ENCODE measurements at regions not wholly inside any gene's neighbourhood (a gene's known extent, or its start where the extent isn't known, plus 50 kb on each side); places are given as distances from the start of the nearest gene placed in this dataset.

GRCh38 chr2:150792780-150793300 is 305.4 kb upstream of the RND3 start:
- TF ChIP-seq GATA2 (IDR thresholded peaks at IDR 0.05; ENCODE audit: insufficient read depth, insufficient read length, low read depth, low read length), result no peak
- H3K4me1 ChIP-seq (ENCODE audit: control insufficient read depth, extremely low read depth, insufficient read depth, low read length), result no peaks in the 10 kb centered on the region
- no peak overlapping the region for H3K4me3 ChIP-seq (replicated peaks in 1 of 3; ENCODE audit: insufficient read depth in 1 of 3, low read depth in 1 of 3, low read length in 3 of 3)
- no TSS peak for BruUV-seq (replicated peaks)
- DNase-seq (ENCODE audit: low read depth, low spot score) (no peak), FAIRE-seq (no peak)
- no peaks in the 10 kb centered on the region for H3K9me1 ChIP-seq (replicated peaks; ENCODE audit: control insufficient read depth, extremely low read depth, insufficient read depth, low read length)
- H3K4me2 ChIP-seq (ENCODE audit: insufficient read depth, low read length), result no peak overlapping the region
- intact Hi-C loops (cut with micrococcal nuclease) (no loop called here), dilution Hi-C loops (cut with MboI; ENCODE audit: extremely low pct_ligation_motif_present, low sequenced_read_pairs) (no loop called here)
- H4K20me1 ChIP-seq (replicated peaks; ENCODE audit: control insufficient read depth, extremely low read depth, insufficient read depth, low read length), result no peaks in the 10 kb centered on the region
- no peak overlapping the region for H3K27ac ChIP-seq (ENCODE audit: insufficient read depth, low read depth, low read length)
- CTCF ChIA-PET, result no interaction called here
- POLR2A ChIA-PET, result no interaction called here
- H3K36me3 ChIP-seq (ENCODE audit: control insufficient read depth in 2 of 2, extremely low read depth in 1 of 2, insufficient read depth in 2 of 2, low read length in 2 of 2), result no peaks in the 10 kb centered on the region
- H2AFZ ChIP-seq (ENCODE audit: low read depth, low read length), result no peak overlapping the region
- H3K9me3 ChIP-seq (replicated peaks; ENCODE audit: control insufficient read depth, insufficient read depth, low read length), result no peaks in the 10 kb centered on the region
- no peaks in the 10 kb centered on the region for H3K27me3 ChIP-seq (ENCODE audit: control insufficient read depth in 2 of 2, insufficient read depth in 2 of 2, low read length in 2 of 2)
- no peak overlapping the region for H3K9ac ChIP-seq (replicated peaks; ENCODE audit: extremely low read depth, insufficient read depth, low read length)
- no peaks in the 10 kb centered on the region for H3K79me2 ChIP-seq (ENCODE audit: control insufficient read depth, insufficient read depth, low read length)

- dilution Hi-C loops (cut with MboI; ENCODE audit: extremely low pct_ligation_motif_present, low sequenced_read_pairs), result no loop called here
These were observed 304.1 kb upstream of the RND3 start for GRCh38 chr2:150791567-150791966.

More at GRCh38 chr2:150791567-150791966, 304.1 kb upstream of the RND3 start:
- no peak overlapping the region for H2AFZ ChIP-seq (ENCODE audit: low read depth, low read length)
- ChIA-PET POLR2A (no interaction called here), CTCF (no interaction called here)
- H3K27ac ChIP-seq (ENCODE audit: insufficient read depth, low read depth, low read length), result no peak overlapping the region
- FAIRE-seq (no peak), DNase-seq (ENCODE audit: low read depth, low spot score) (no peak)
- no peaks in the 10 kb centered on the region for H4K20me1 ChIP-seq (replicated peaks; ENCODE audit: control insufficient read depth, extremely low read depth, insufficient read depth, low read length)
- no peaks in the 10 kb centered on the region for H3K4me1 ChIP-seq (ENCODE audit: control insufficient read depth, extremely low read depth, insufficient read depth, low read length)
- no peak overlapping the region for H3K4me3 ChIP-seq (replicated peaks in 1 of 3; ENCODE audit: insufficient read depth in 1 of 3, low read depth in 1 of 3, low read length in 3 of 3)
- H3K9me1 ChIP-seq (replicated peaks; ENCODE audit: control insufficient read depth, extremely low read depth, insufficient read depth, low read length), result no peaks in the 10 kb centered on the region
- no peaks in the 10 kb centered on the region for H3K9me3 ChIP-seq (replicated peaks; ENCODE audit: control insufficient read depth, insufficient read depth, low read length)
- BruUV-seq (replicated peaks), result no TSS peak
- no peaks in the 10 kb centered on the region for H3K36me3 ChIP-seq (ENCODE audit: control insufficient read depth in 2 of 2, extremely low read depth in 1 of 2, insufficient read depth in 2 of 2, low read length in 2 of 2)
- TF ChIP-seq EZH2 (IDR thresholded peaks at IDR 0.05; ENCODE audit: borderline replicate concordance, low read depth, low read length, severe bottlenecking), result no peak
- TF ChIP-seq CTCF (IDR thresholded peaks at IDR 0.05; ENCODE audit: extremely low read depth in 1 of 2, insufficient read depth in 1 of 2, low read depth in 1 of 2, low read length in 2 of 2), result no peak
- TF ChIP-seq POLR2AphosphoS5 (IDR thresholded peaks at IDR 0.05; ENCODE audit: insufficient read depth, low read depth, low read length), result no peak
- no peak for TF ChIP-seq GATA2 (IDR thresholded peaks at IDR 0.05; ENCODE audit: insufficient read depth, insufficient read length, low read depth, low read length)
- TF ChIP-seq POLR2A (IDR thresholded peaks at IDR 0.05; ENCODE audit: low read depth, low read length), result no peak
- TF ChIP-seq FOS (IDR thresholded peaks at IDR 0.05; ENCODE audit: borderline replicate concordance, insufficient read depth, low read length), result no peak
- no peak for TF ChIP-seq MYC (IDR thresholded peaks at IDR 0.05; ENCODE audit: low read depth, low read length)
- TF ChIP-seq MAX (IDR thresholded peaks at IDR 0.05; ENCODE audit: insufficient read depth, insufficient read length), result no peak
- TF ChIP-seq JUN (IDR thresholded peaks at IDR 0.05; ENCODE audit: borderline replicate concordance, insufficient read depth, insufficient read length, low read depth), result no peak
- H3K9ac ChIP-seq (replicated peaks; ENCODE audit: extremely low read depth, insufficient read depth, low read length), result no peak overlapping the region
- intact Hi-C loops (cut with micrococcal nuclease), result no loop called here
- H3K4me2 ChIP-seq (ENCODE audit: insufficient read depth, low read length), result no peak overlapping the region
- H3K79me2 ChIP-seq (ENCODE audit: control insufficient read depth, insufficient read depth, low read length), result no peaks in the 10 kb centered on the region
- no peaks in the 10 kb centered on the region for H3K27me3 ChIP-seq (ENCODE audit: control insufficient read depth in 2 of 2, insufficient read depth in 2 of 2, low read length in 2 of 2)

Data from endothelial cell of umbilical vein (primary cell).